AG09319 (cell line): ENCODE measurements at regions not wholly inside any gene's neighbourhood (a gene's known extent, or its start where the extent isn't known, plus 50 kb on each side); places are given as distances from the start of the nearest gene placed in this dataset.

Experiments used
- DNase-seq: peaks from one replicate; pipeline ENCODE4 v3.0.0-alpha.2; 2010; ENCODE audit warnings: low read depth; ENCODE audit errors: extremely low read depth
- CTCF ChIP-seq: IDR thresholded peaks from 2 replicates; pipeline ENCODE4 v1.5.1; 2011; ENCODE audit warnings: low read depth, mild to moderate bottlenecking, inconsistent platforms, low read length, moderate library complexity

- DNase-seq = no peak
Observed at GRCh38 chr10:8349610-8350249, 295.2 kb downstream of the GATA3 start.

GRCh38 chr10:8350250-8350967 is 295.9 kb downstream of the GATA3 start:
- DNase-seq = no peak

More at GRCh38 chr10:8349610-8350249, 295.2 kb downstream of the GATA3 start:
- no peak for TF ChIP-seq CTCF

GRCh38 chr10:8352171-8353075 is 297.9 kb downstream of the GATA3 start:
- no peak for TF ChIP-seq CTCF
- DNase-seq = no peak

More at GRCh38 chr10:8350250-8350967, 295.9 kb downstream of the GATA3 start:
- TF ChIP-seq CTCF = no peak

GRCh38 chr10:8356283-8356682 is 301.8 kb downstream of the GATA3 start:
- no peak for TF ChIP-seq CTCF
- no peak for DNase-seq

GRCh38 chr10:8359467-8359866 is 305.0 kb downstream of the GATA3 start:
- DNase-seq = no peak
- no peak for TF ChIP-seq CTCF

- no peak for DNase-seq
- no peak for TF ChIP-seq CTCF
Observed at GRCh38 chr10:8360365-8360764, 305.9 kb downstream of the GATA3 start.
